ENCODE measurements at regions not wholly inside any gene's neighbourhood (a gene's known extent, or its start where the extent isn't known, plus 50 kb on each side); places are given as distances from the start of the nearest gene placed in this dataset.
A peak's percentile ranks its signal among the peaks of the same experiment; 100 is the strongest.

- Mint-ChIP-seq H3K4me1 (ENCODE audit: low read depth) (no peaks in the 10 kb centered on the region), H3K4me3 (no peak overlapping the region), H3K27ac (no peak overlapping the region), H3K27me3 (no peaks in the 10 kb centered on the region), H3K9me3 (ENCODE audit: low read depth) (no peaks in the 10 kb centered on the region), H3K36me3 (no peaks in the 10 kb centered on the region)
Observed at GRCh38 chr13:105035092-105035491, 1500.4 kb downstream of the EFNB2 start.

- no peaks in the 10 kb centered on the region for H3K9me3 Mint-ChIP-seq (ENCODE audit: low read depth)
- no peaks in the 10 kb centered on the region for H3K36me3 Mint-ChIP-seq
- H3K4me1 Mint-ChIP-seq (ENCODE audit: low read depth) = no peaks in the 10 kb centered on the region
- no peak overlapping the region for H3K4me3 Mint-ChIP-seq
- no peak overlapping the region for H3K27ac Mint-ChIP-seq
- H3K27me3 Mint-ChIP-seq = no peaks in the 10 kb centered on the region
Observed at GRCh38 chr13:105033999-105034398, 1501.5 kb downstream of the EFNB2 start.

- H3K9me3 Mint-ChIP-seq (ENCODE audit: low read depth) = no peaks in the 10 kb centered on the region
- no peak overlapping the region for H3K27ac Mint-ChIP-seq
- no peaks in the 10 kb centered on the region for H3K27me3 Mint-ChIP-seq
- H3K4me1 Mint-ChIP-seq (ENCODE audit: low read depth) = no peaks in the 10 kb centered on the region
- H3K4me3 Mint-ChIP-seq = no peak overlapping the region
- H3K36me3 Mint-ChIP-seq = no peaks in the 10 kb centered on the region
Observed at GRCh38 chr13:105031306-105031705, 1504.2 kb downstream of the EFNB2 start.

- no peaks in the 10 kb centered on the region for H3K27me3 Mint-ChIP-seq
- H3K4me1 Mint-ChIP-seq (ENCODE audit: low read depth) = no peaks in the 10 kb centered on the region
- no peaks in the 10 kb centered on the region for H3K36me3 Mint-ChIP-seq
- H3K9me3 Mint-ChIP-seq (ENCODE audit: low read depth) = no peaks in the 10 kb centered on the region
- H3K27ac Mint-ChIP-seq = no peak overlapping the region
- no peak overlapping the region for H3K4me3 Mint-ChIP-seq
Observed at GRCh38 chr13:105030851-105031250, 1504.6 kb downstream of the EFNB2 start.

GRCh38 chr13:105019073-105019472, 1516.4 kb downstream of the EFNB2 start:
- Mint-ChIP-seq H3K27me3 (no peaks in the 10 kb centered on the region), H3K4me1 (ENCODE audit: low read depth) (no peaks in the 10 kb centered on the region), H3K36me3 (peaks cover 2% of the 10 kb centered on the region), H3K27ac (no peak overlapping the region), H3K4me3 (no peak overlapping the region), H3K9me3 (ENCODE audit: low read depth) (no peaks in the 10 kb centered on the region)

- no peak overlapping the region for H3K4me3 Mint-ChIP-seq
- no peaks in the 10 kb centered on the region for H3K9me3 Mint-ChIP-seq (ENCODE audit: low read depth)
- H3K27ac Mint-ChIP-seq = no peak overlapping the region
- no peaks in the 10 kb centered on the region for H3K36me3 Mint-ChIP-seq
- H3K4me1 Mint-ChIP-seq (ENCODE audit: low read depth) = no peaks in the 10 kb centered on the region
- H3K27me3 Mint-ChIP-seq = no peaks in the 10 kb centered on the region
Observed at GRCh38 chr13:105016266-105016665, 1519.2 kb downstream of the EFNB2 start.

- H3K36me3 Mint-ChIP-seq = no peaks in the 10 kb centered on the region
- H3K27me3 Mint-ChIP-seq = no peaks in the 10 kb centered on the region
- no peak overlapping the region for H3K27ac Mint-ChIP-seq
- no peaks in the 10 kb centered on the region for H3K9me3 Mint-ChIP-seq (ENCODE audit: low read depth)
- no peaks in the 10 kb centered on the region for H3K4me1 Mint-ChIP-seq (ENCODE audit: low read depth)
- no peak overlapping the region for H3K4me3 Mint-ChIP-seq
Observed at GRCh38 chr13:105008604-105009003, 1526.9 kb downstream of the EFNB2 start.

- Mint-ChIP-seq H3K36me3 (no peaks in the 10 kb centered on the region), H3K27ac (no peak overlapping the region), H3K4me1 (ENCODE audit: low read depth) (no peaks in the 10 kb centered on the region), H3K4me3 (no peak overlapping the region), H3K9me3 (ENCODE audit: low read depth) (no peaks in the 10 kb centered on the region), H3K27me3 (no peaks in the 10 kb centered on the region)
Observed at GRCh38 chr13:105007166-105007808, 1528.2 kb downstream of the EFNB2 start.

GRCh38 chr13:104996022-104996421, 1539.4 kb downstream of the EFNB2 start:
- no peaks in the 10 kb centered on the region for H3K9me3 Mint-ChIP-seq (ENCODE audit: low read depth)
- no peaks in the 10 kb centered on the region for H3K36me3 Mint-ChIP-seq
- no peaks in the 10 kb centered on the region for H3K27me3 Mint-ChIP-seq
- H3K4me3 Mint-ChIP-seq = no peak overlapping the region
- no peaks in the 10 kb centered on the region for H3K4me1 Mint-ChIP-seq (ENCODE audit: low read depth)
- no peak overlapping the region for H3K27ac Mint-ChIP-seq

- no peaks in the 10 kb centered on the region for H3K27me3 Mint-ChIP-seq
- no peak overlapping the region for H3K4me3 Mint-ChIP-seq
- no peaks in the 10 kb centered on the region for H3K9me3 Mint-ChIP-seq (ENCODE audit: low read depth)
- no peak overlapping the region for H3K27ac Mint-ChIP-seq
- no peaks in the 10 kb centered on the region for H3K4me1 Mint-ChIP-seq (ENCODE audit: low read depth)
- H3K36me3 Mint-ChIP-seq = peaks cover 4% of the 10 kb centered on the region
Observed at GRCh38 chr13:104993708-104994107, 1541.8 kb downstream of the EFNB2 start.

GRCh38 chr13:104987621-104988020, 1547.8 kb downstream of the EFNB2 start:
- H3K4me3 Mint-ChIP-seq = no peak overlapping the region
- H3K36me3 Mint-ChIP-seq = peaks cover 4% of the 10 kb centered on the region
- H3K9me3 Mint-ChIP-seq (ENCODE audit: low read depth) = no peaks in the 10 kb centered on the region
- H3K27ac Mint-ChIP-seq = no peak overlapping the region
- H3K27me3 Mint-ChIP-seq = no peaks in the 10 kb centered on the region
- H3K4me1 Mint-ChIP-seq (ENCODE audit: low read depth) = peaks cover 18% of the 10 kb centered on the region

GRCh38 chr13:104984296-104984818, 1551.1 kb downstream of the EFNB2 start:
- peaks cover 25% of the 10 kb centered on the region for H3K4me1 Mint-ChIP-seq (ENCODE audit: low read depth)
- H3K36me3 Mint-ChIP-seq = no peaks in the 10 kb centered on the region
- no peaks in the 10 kb centered on the region for H3K9me3 Mint-ChIP-seq (ENCODE audit: low read depth)
- peak overlapping the region; percentile 53 for H3K4me3 Mint-ChIP-seq
- H3K27ac Mint-ChIP-seq = peak overlapping the region; percentile 72
- no peaks in the 10 kb centered on the region for H3K27me3 Mint-ChIP-seq

GRCh38 chr13:104983601-104984000, 1551.9 kb downstream of the EFNB2 start:
- no peak overlapping the region for H3K4me3 Mint-ChIP-seq
- H3K9me3 Mint-ChIP-seq (ENCODE audit: low read depth) = no peaks in the 10 kb centered on the region
- H3K27ac Mint-ChIP-seq = peak overlapping the region; percentile 37
- no peaks in the 10 kb centered on the region for H3K27me3 Mint-ChIP-seq
- H3K36me3 Mint-ChIP-seq = no peaks in the 10 kb centered on the region
- peaks cover 25% of the 10 kb centered on the region for H3K4me1 Mint-ChIP-seq (ENCODE audit: low read depth)

GRCh38 chr13:104980586-104980985, 1554.9 kb downstream of the EFNB2 start:
- Mint-ChIP-seq H3K4me1 (ENCODE audit: low read depth) (peaks cover 37% of the 10 kb centered on the region), H3K36me3 (no peaks in the 10 kb centered on the region), H3K9me3 (ENCODE audit: low read depth) (no peaks in the 10 kb centered on the region), H3K27me3 (no peaks in the 10 kb centered on the region), H3K4me3 (no peak overlapping the region), H3K27ac (no peak overlapping the region)

- no peaks in the 10 kb centered on the region for H3K9me3 Mint-ChIP-seq (ENCODE audit: low read depth)
- no peak overlapping the region for H3K4me3 Mint-ChIP-seq
- no peaks in the 10 kb centered on the region for H3K27me3 Mint-ChIP-seq
Observed at GRCh38 chr13:104979281-104980030, 1556.0 kb downstream of the EFNB2 start.

More at GRCh38 chr13:104979281-104980030, 1556.0 kb downstream of the EFNB2 start:
- Mint-ChIP-seq H3K27ac (no peak overlapping the region), H3K36me3 (no peaks in the 10 kb centered on the region), H3K4me1 (ENCODE audit: low read depth) (peaks cover 28% of the 10 kb centered on the region)
